GM12864 (cell line): ENCODE measurements at regions not wholly inside any gene's neighbourhood (a gene's known extent, or its start where the extent isn't known, plus 50 kb on each side); places are given as distances from the start of the nearest gene placed in this dataset.
A peak's percentile ranks its signal among the peaks of the same experiment; 100 is the strongest.

ENCODE experiments used
- DNase-seq: peaks from one replicate; pipeline ENCODE4 v3.0.0-alpha.2; 2011; ENCODE audit warnings: low read depth
- H3K4me3 ChIP-seq: 2 replicates; pipeline ENCODE4 v1.5.1; 2011; ENCODE audit warnings: mild to moderate bottlenecking, low read depth, low read length, control low read depth
- TF ChIP-seq, protein P1 (sequence below): IDR thresholded peaks from 2 replicates; pipeline ENCODE4 v1.5.1; 2011; ENCODE audit warnings: low read depth, mild to moderate bottlenecking, moderate library complexity, low read length, control low read depth, inconsistent platforms; ENCODE audit errors: missing control alignments

DNA sequence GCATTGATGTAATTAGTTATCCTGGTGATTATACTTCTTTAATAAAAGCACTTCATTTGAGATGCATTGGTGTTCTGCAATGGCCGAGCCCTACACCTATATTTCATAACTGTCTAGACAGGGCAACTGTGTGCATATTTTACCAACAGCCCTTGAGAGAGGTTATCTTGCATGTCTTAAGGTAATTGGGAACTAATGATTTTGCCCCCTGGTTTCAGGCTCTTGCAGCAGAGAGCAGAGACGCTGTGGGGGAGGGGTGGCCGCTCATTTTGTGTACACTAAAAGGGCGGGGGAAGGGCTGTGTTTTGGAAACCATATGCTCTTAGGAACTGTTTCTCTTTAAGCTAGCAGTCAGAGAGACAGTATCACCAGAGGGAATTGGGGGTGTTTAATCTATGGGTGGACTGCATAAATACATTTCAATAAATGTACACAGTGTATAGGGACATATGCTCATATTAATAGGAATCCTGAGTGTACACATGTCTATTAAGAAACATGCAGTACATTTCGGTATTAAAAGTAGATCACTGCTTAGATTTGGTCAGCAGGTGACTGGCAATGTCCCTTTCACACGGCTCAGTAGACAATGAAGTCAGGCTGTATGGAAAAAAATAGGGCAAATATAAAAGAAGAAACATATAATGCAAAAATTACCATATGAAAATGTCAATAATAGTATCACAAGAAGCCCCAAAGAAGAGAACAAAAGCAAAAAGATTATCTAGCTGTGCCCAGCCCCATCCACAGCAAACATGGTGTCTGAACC lies 402.9 kb upstream of the CITED2 start:
- TF ChIP-seq, protein P1, sequence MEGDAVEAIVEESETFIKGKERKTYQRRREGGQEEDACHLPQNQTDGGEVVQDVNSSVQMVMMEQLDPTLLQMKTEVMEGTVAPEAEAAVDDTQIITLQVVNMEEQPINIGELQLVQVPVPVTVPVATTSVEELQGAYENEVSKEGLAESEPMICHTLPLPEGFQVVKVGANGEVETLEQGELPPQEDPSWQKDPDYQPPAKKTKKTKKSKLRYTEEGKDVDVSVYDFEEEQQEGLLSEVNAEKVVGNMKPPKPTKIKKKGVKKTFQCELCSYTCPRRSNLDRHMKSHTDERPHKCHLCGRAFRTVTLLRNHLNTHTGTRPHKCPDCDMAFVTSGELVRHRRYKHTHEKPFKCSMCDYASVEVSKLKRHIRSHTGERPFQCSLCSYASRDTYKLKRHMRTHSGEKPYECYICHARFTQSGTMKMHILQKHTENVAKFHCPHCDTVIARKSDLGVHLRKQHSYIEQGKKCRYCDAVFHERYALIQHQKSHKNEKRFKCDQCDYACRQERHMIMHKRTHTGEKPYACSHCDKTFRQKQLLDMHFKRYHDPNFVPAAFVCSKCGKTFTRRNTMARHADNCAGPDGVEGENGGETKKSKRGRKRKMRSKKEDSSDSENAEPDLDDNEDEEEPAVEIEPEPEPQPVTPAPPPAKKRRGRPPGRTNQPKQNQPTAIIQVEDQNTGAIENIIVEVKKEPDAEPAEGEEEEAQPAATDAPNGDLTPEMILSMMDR = no peak
- H3K4me3 ChIP-seq = no peak overlapping the region
- no peak for DNase-seq

DNA sequence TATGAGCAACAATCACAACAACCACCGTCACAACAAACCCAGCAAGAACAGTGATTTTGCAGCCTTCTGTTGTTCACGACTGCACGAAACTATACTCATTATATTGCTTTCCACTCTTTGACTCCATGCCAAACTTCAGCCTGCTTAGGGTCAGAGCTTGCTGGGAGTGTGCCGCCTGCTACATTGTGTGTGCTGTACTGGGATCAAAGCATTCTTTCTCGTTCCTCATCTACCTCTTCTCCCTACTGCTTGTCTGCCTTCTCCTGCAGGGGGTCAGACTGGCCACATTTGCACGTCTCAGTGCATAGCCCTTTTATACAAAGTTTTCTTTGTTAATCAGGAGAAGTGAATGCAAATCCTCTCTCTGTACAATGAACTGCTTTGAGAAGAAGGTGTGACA lies 401.6 kb upstream of the CITED2 start:
- no peak for DNase-seq
- no peak overlapping the region for H3K4me3 ChIP-seq
- TF ChIP-seq, protein P1 = no peak

DNA sequence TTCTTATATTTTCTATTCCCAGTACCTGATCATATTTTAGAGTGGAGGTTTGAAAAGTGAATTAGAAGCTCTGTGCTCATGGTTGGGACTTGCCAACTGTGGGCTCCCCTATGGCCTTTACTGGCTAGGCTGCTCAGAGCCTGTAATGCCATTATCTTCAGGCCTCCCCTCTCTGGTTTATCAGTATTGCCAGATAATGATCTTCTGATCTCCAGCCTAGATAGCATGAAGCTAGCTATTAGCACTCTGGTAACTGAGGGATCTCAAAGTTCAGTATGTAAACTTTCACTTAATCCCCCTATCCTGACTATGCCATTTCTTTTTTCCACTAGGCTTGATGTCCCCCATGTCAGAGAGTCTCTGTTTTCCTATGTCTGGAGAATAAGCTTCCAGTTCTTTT lies 393.7 kb upstream of the CITED2 start:
- TF ChIP-seq, protein P1 = no peak
- no peak overlapping the region for H3K4me3 ChIP-seq
- no peak for DNase-seq

DNA sequence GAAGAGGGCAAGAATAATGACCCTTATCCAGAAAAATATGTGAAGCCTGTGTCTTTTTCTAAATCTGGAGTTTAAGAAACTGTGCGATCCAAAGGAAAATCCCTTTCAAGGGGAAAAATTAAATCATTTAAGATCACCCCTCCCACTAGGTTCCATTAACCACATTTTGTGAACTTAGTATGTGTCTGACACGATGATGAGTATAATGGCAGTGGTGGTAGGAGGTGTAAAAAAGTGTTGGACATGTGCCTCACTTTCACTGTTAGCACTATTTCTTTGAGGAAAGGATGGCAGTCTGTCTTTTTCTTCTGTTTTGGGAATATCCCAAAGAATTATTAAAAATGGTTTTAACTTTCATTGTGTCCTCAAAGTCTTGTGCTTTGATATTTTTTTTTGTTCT lies 392.3 kb upstream of the CITED2 start:
- TF ChIP-seq, protein P1 = no peak
- DNase-seq = no peak
- H3K4me3 ChIP-seq = no peak overlapping the region

DNA sequence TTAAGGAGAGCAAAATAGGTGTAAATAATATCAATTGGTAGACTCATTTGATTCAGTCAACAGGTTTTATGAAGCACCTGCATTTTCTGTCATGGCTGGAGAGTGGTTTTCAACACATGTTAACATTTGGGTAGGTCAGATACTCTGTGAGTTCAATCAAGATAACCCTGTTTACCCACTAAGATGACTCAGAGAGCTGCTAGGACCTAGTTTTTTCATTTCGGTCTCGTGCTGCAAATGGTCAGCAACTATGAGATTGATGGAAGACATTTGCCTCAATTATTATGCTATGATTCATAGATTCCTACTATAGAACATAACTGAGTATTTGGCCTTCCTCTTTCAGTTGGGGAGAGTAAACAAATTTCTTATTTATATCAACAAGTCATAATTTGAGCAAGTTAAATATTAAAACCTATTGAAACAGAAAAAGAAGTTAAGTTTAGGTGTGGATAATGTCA lies 391.4 kb upstream of the CITED2 start:
- no peak for DNase-seq
- TF ChIP-seq, protein P1 = no peak

DNA sequence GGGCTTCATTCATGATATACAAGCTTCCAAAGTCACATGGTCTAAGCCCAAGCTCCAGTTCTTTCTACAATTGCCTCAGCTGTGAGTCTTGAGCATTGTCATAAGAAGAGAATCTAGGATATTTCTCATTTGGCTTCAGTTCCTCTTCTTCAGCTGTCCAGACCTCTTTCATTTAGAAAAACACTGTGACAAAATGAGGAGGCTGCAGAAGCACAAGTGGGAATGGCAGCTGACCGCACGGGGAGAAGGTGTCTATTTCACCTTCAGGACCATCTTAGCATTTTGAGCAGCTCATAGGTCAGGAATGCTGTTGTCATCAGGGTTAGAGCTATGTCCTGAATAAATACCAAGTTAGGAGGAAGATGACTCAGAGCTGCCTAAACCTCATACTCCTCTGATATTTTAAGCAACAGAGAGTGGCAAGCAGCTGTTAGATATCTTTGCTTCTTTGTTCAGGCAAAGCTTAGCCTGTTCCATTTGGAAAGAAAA lies 390.1 kb upstream of the CITED2 start:
- DNase-seq = peak; percentile 35
- no peak overlapping the region for H3K4me3 ChIP-seq
- TF ChIP-seq, protein P1 = no peak

More for the DNA sequence above, 391.4 kb upstream of the CITED2 start:
- no peak overlapping the region for H3K4me3 ChIP-seq
